Breast epithelium (tissue), 3 donors: ENCODE measurements at regions not wholly inside any gene's neighbourhood (a gene's known extent, or its start where the extent isn't known, plus 50 kb on each side); places are given as distances from the start of the nearest gene placed in this dataset.

Experiments
- POLR2AphosphoS5 ChIP-seq, 3 donors: sonication (generic); formaldehyde crosslinking; IDR thresholded peaks; one replicate each; pipeline ENCODE4 v1.6.1; 2017; ENCODE audit warnings: antibody characterized with exemption in 3 of 3
- TF ChIP-seq, protein P1 (sequence below), 3 donors: fragments of 450-650 bp; IDR thresholded peaks; one replicate each; pipeline ENCODE4 v1.5.1; 2016 to 2017; ENCODE audit warnings: antibody characterized with exemption in 3 of 3, mild to moderate bottlenecking in 3 of 3, moderate library complexity in 3 of 3

DNA sequence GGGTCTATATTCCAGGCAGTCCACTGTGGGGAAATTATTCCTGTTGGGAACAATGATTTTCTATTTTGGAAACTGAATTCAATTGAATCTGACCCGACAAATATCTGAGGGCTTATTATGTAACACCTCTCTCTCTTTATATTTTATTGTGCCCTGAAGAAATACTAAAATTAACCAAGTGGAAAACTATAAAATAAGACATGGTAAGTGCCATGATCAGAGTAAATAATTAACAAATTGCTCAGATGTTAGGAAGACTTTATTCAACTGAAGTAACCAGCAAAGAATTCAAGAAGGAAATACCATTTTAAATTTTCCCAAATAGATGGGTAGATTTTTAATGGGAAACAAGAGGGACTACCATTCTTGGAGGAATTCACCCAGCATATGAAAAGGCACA, 632.9 kb downstream of the MAFB start:
- TF ChIP-seq, protein P1, sequence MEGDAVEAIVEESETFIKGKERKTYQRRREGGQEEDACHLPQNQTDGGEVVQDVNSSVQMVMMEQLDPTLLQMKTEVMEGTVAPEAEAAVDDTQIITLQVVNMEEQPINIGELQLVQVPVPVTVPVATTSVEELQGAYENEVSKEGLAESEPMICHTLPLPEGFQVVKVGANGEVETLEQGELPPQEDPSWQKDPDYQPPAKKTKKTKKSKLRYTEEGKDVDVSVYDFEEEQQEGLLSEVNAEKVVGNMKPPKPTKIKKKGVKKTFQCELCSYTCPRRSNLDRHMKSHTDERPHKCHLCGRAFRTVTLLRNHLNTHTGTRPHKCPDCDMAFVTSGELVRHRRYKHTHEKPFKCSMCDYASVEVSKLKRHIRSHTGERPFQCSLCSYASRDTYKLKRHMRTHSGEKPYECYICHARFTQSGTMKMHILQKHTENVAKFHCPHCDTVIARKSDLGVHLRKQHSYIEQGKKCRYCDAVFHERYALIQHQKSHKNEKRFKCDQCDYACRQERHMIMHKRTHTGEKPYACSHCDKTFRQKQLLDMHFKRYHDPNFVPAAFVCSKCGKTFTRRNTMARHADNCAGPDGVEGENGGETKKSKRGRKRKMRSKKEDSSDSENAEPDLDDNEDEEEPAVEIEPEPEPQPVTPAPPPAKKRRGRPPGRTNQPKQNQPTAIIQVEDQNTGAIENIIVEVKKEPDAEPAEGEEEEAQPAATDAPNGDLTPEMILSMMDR (IDR thresholded peaks at IDR 0.05), result no peak
- TF ChIP-seq POLR2AphosphoS5 (IDR thresholded peaks at IDR 0.05), result no peak
